SKM-1 treated with dmso at 0.1 percent for 144 hours (cell line): ENCODE measurements at regions not wholly inside any gene's neighbourhood (a gene's known extent, or its start where the extent isn't known, plus 50 kb on each side); places are given as distances from the start of the nearest gene placed in this dataset.
"Not testable (repeated sequence)": the region's sequence is repeated elsewhere in the genome, so short reads cannot be mapped to it uniquely, and the experiment has no call there.

ENCODE experiments used
- DNase-seq: peaks from one replicate; lab custom pipeline; 2025; ENCODE audit not compliant: unreplicated experiment; lab: John Stamatoyannopoulos, UW

GRCh38 chr2:203585516-203585915 is 50.4 kb upstream of the RAPH1 start:
- no peak for DNase-seq

- DNase-seq = no peak
Observed at GRCh38 chr2:203586206-203586605, 51.1 kb upstream of the RAPH1 start.

- DNase-seq = no peak
Observed at GRCh38 chr2:203586696-203587095, 51.6 kb upstream of the RAPH1 start.

GRCh38 chr2:203590496-203590895 is 55.4 kb upstream of the RAPH1 start:
- no peak for DNase-seq

GRCh38 chr2:203591642-203592041 is 56.5 kb upstream of the RAPH1 start:
- peak; percentile 43 for DNase-seq

- DNase-seq = no peak
Observed at GRCh38 chr2:203592470-203592869, 57.4 kb upstream of the RAPH1 start.

- no peak for DNase-seq
Observed at GRCh38 chr2:203594541-203594940, 59.4 kb upstream of the RAPH1 start.

GRCh38 chr2:203596183-203596582 is 61.1 kb upstream of the RAPH1 start:
- no peak for DNase-seq

GRCh38 chr2:203599509-203599908 is 64.4 kb upstream of the RAPH1 start:
- no peak for DNase-seq

GRCh38 chr2:203600286-203600685 is 65.2 kb upstream of the RAPH1 start:
- DNase-seq = no peak

GRCh38 chr2:203603456-203604389 is 68.6 kb upstream of the RAPH1 start:
- DNase-seq = no peak

- no peak for DNase-seq
Observed at GRCh38 chr2:203605302-203605701, 70.2 kb upstream of the RAPH1 start.

GRCh38 chr2:203606051-203606450 is 71.0 kb upstream of the RAPH1 start:
- DNase-seq = no peak

- DNase-seq = no peak
Observed at GRCh38 chr2:203610558-203610957, 75.5 kb upstream of the RAPH1 start.

- no peak for DNase-seq
Observed at GRCh38 chr2:203612246-203612645, 77.1 kb upstream of the RAPH1 start.

- DNase-seq = no peak
Observed at GRCh38 chr2:203619267-203619878, 84.3 kb upstream of the RAPH1 start.

GRCh38 chr2:203621981-203622515 is 84.4 kb upstream of the CD28 start:
- DNase-seq = no peak

GRCh38 chr2:203623096-203623495 is 83.3 kb upstream of the CD28 start:
- DNase-seq = no peak

GRCh38 chr2:203623661-203624060 is 82.8 kb upstream of the CD28 start:
- DNase-seq = no peak

GRCh38 chr2:203625701-203626100 is 80.7 kb upstream of the CD28 start:
- DNase-seq = no peak

- not testable (repeated sequence) for DNase-seq
Observed at GRCh38 chr2:203626247-203626646, 80.2 kb upstream of the CD28 start.
